DND-41 (cell line): ENCODE measurements at regions not wholly inside any gene's neighbourhood (a gene's known extent, or its start where the extent isn't known, plus 50 kb on each side); places are given as distances from the start of the nearest gene placed in this dataset.

Experiments used
- EZH2 ChIP-seq: IDR thresholded peaks from 3 replicates; pipeline ENCODE4 v1.6.1; 2012; ENCODE audit warnings: borderline replicate concordance, low read depth, mild to moderate bottlenecking, moderate library complexity, low read length, inconsistent platforms; ENCODE audit not compliant: severe bottlenecking
- TF ChIP-seq, protein P1 (sequence below): IDR thresholded peaks from 2 replicates; pipeline ENCODE4 v1.5.1; 2012; ENCODE audit warnings: borderline replicate concordance, low read length, moderate library complexity, mild to moderate bottlenecking; ENCODE audit not compliant: poor library complexity, severe bottlenecking; ENCODE audit errors: extremely low read depth

GRCh38 chr22:22429369-22430108 lies 79.0 kb downstream of the ZNF280B start:
- TF ChIP-seq, protein P1, sequence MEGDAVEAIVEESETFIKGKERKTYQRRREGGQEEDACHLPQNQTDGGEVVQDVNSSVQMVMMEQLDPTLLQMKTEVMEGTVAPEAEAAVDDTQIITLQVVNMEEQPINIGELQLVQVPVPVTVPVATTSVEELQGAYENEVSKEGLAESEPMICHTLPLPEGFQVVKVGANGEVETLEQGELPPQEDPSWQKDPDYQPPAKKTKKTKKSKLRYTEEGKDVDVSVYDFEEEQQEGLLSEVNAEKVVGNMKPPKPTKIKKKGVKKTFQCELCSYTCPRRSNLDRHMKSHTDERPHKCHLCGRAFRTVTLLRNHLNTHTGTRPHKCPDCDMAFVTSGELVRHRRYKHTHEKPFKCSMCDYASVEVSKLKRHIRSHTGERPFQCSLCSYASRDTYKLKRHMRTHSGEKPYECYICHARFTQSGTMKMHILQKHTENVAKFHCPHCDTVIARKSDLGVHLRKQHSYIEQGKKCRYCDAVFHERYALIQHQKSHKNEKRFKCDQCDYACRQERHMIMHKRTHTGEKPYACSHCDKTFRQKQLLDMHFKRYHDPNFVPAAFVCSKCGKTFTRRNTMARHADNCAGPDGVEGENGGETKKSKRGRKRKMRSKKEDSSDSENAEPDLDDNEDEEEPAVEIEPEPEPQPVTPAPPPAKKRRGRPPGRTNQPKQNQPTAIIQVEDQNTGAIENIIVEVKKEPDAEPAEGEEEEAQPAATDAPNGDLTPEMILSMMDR: no peak
- no peak for TF ChIP-seq EZH2
